H1 (cell line): ENCODE measurements at regions not wholly inside any gene's neighbourhood (a gene's known extent, or its start where the extent isn't known, plus 50 kb on each side); places are given as distances from the start of the nearest gene placed in this dataset.

Experiments used
- POLR2AphosphoS5 ChIP-seq: IDR thresholded peaks from 2 replicates; pipeline ENCODE4 v1.6.1; 2011; ENCODE audit warnings: low read depth, low read length
- SRF ChIP-seq: IDR thresholded peaks from 2 replicates; pipeline ENCODE4 v1.6.1; 2011; ENCODE audit warnings: mild to moderate bottlenecking, low read depth, low read length, moderate library complexity
- TF ChIP-seq, protein P1 (sequence below): IDR thresholded peaks from 2 replicates; pipeline ENCODE4 v1.6.1; 2012; ENCODE audit warnings: low read length, inconsistent platforms
- TF ChIP-seq, protein P2 (sequence below): IDR thresholded peaks from 2 replicates; pipeline ENCODE4 v1.6.1; 2011; ENCODE audit warnings: low read depth, mild to moderate bottlenecking, low read length; ENCODE audit not compliant: insufficient read depth
- TF ChIP-seq, protein P3 (sequence below), 3 experiments: IDR thresholded peaks; 1 replicate in 2 of 3; 2 replicates in 1 of 3; pipeline versions ENCODE4 v1.5.1 to v1.6.1; 2011; ENCODE audit warnings: low read length in 3 of 3, mild to moderate bottlenecking in 3 of 3, inconsistent platforms in 2 of 3, low read depth in 1 of 3, moderate library complexity in 1 of 3; ENCODE audit not compliant: insufficient read depth in 1 of 3; ENCODE audit errors: control extremely low read depth in 1 of 3

DNA sequence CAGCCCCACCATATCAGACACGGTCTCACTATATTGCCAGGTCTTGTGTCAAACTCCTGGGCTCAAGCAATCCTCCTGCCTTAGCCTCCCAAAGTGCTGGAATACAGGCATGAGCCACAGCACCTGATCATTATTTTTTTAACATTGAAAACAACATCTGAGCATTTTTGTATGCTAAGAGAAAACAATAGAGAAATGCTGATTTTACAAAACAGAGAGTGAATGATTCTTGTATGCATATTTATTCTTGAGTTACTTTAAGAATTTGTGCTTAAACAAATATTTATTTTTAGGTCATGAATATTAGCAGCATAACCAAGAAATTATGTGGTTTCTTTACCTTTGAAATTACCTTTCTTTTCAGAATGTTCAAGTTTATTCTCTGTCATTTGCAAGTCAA lies 81.8 kb upstream of the KITLG start (continued):
- TF ChIP-seq, protein P1, sequence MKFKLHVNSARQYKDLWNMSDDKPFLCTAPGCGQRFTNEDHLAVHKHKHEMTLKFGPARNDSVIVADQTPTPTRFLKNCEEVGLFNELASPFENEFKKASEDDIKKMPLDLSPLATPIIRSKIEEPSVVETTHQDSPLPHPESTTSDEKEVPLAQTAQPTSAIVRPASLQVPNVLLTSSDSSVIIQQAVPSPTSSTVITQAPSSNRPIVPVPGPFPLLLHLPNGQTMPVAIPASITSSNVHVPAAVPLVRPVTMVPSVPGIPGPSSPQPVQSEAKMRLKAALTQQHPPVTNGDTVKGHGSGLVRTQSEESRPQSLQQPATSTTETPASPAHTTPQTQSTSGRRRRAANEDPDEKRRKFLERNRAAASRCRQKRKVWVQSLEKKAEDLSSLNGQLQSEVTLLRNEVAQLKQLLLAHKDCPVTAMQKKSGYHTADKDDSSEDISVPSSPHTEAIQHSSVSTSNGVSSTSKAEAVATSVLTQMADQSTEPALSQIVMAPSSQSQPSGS, result no peak
- TF ChIP-seq SRF (no peak), POLR2AphosphoS5 (no peak)
- TF ChIP-seq, protein P2, sequence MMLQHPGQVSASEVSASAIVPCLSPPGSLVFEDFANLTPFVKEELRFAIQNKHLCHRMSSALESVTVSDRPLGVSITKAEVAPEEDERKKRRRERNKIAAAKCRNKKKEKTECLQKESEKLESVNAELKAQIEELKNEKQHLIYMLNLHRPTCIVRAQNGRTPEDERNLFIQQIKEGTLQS, result no peak
- TF ChIP-seq, protein P3, sequence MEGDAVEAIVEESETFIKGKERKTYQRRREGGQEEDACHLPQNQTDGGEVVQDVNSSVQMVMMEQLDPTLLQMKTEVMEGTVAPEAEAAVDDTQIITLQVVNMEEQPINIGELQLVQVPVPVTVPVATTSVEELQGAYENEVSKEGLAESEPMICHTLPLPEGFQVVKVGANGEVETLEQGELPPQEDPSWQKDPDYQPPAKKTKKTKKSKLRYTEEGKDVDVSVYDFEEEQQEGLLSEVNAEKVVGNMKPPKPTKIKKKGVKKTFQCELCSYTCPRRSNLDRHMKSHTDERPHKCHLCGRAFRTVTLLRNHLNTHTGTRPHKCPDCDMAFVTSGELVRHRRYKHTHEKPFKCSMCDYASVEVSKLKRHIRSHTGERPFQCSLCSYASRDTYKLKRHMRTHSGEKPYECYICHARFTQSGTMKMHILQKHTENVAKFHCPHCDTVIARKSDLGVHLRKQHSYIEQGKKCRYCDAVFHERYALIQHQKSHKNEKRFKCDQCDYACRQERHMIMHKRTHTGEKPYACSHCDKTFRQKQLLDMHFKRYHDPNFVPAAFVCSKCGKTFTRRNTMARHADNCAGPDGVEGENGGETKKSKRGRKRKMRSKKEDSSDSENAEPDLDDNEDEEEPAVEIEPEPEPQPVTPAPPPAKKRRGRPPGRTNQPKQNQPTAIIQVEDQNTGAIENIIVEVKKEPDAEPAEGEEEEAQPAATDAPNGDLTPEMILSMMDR (IDR thresholded peaks at IDR 0.05; ENCODE audit: control extremely low read depth in 1 of 3, insufficient read depth in 1 of 3, low read depth in 1 of 3, low read length in 3 of 3), result no peak
